Kidney epithelial cell (primary cell): ENCODE measurements at regions not wholly inside any gene's neighbourhood (a gene's known extent, or its start where the extent isn't known, plus 50 kb on each side); places are given as distances from the start of the nearest gene placed in this dataset.

Experiments used
- DNase-seq: peaks from one replicate; pipeline ENCODE4 v3.0.0-alpha.2; 2010; ENCODE audit warnings: low read depth
- H3K27me3 ChIP-seq: 2 replicates; pipeline ENCODE4 v1.6.0; 2011; ENCODE audit warnings: low read length; ENCODE audit not compliant: control insufficient read depth, insufficient read depth
- H3K36me3 ChIP-seq: 2 replicates; pipeline ENCODE4 v1.5.1; 2011; ENCODE audit warnings: low read length; ENCODE audit not compliant: control insufficient read depth, insufficient read depth
- H3K4me3 ChIP-seq: 2 replicates; pipeline ENCODE4 v1.5.1; 2011; ENCODE audit warnings: low read depth, mild to moderate bottlenecking, control low read depth, low read length
- CTCF ChIP-seq: IDR thresholded peaks from 2 replicates; pipeline ENCODE4 v1.5.1; 2011; ENCODE audit warnings: mild to moderate bottlenecking, moderate library complexity, low read length, control low read depth, inconsistent platforms; ENCODE audit not compliant: insufficient read depth, poor library complexity, severe bottlenecking

GRCh38 chr14:42437809-42438208, 831.1 kb downstream of the LRFN5 start:
- TF ChIP-seq CTCF, result no peak
- DNase-seq, result no peak

GRCh38 chr14:42429401-42429800, 822.7 kb downstream of the LRFN5 start:
- DNase-seq, result no peak
- H3K36me3 ChIP-seq, result no peaks in the 10 kb centered on the region
- no peak overlapping the region for H3K4me3 ChIP-seq
- H3K27me3 ChIP-seq, result no peaks in the 10 kb centered on the region
- no peak for TF ChIP-seq CTCF

More at GRCh38 chr14:42437809-42438208, 831.1 kb downstream of the LRFN5 start:
- Histone ChIP-seq H3K36me3 (no peaks in the 10 kb centered on the region), H3K27me3 (no peaks in the 10 kb centered on the region), H3K4me3 (no peak overlapping the region)

DNA sequence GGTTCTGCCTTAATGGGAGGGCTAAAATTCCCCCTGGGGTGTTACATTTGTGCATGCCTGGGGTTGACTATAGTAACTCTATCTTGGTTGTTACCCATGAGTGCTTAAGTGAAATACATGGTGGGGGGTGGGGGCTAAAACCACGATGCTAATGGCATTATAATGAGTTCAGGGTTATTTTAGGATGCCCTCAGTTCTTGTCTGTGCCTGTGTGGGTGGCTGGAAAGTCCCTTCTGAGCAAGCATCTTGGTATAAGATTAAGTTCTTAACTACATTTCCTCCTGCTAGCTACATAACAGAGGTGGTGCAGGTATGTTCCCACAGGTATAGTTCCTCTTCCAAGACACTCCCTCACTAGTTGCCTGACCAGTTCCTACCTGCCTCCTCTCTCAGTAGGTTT, 822.3 kb downstream of the LRFN5 start:
- peak; percentile 9 for DNase-seq
- Histone ChIP-seq H3K4me3 (no peak overlapping the region), H3K27me3 (no peaks in the 10 kb centered on the region), H3K36me3 (no peaks in the 10 kb centered on the region)
- no peak for TF ChIP-seq CTCF

DNA sequence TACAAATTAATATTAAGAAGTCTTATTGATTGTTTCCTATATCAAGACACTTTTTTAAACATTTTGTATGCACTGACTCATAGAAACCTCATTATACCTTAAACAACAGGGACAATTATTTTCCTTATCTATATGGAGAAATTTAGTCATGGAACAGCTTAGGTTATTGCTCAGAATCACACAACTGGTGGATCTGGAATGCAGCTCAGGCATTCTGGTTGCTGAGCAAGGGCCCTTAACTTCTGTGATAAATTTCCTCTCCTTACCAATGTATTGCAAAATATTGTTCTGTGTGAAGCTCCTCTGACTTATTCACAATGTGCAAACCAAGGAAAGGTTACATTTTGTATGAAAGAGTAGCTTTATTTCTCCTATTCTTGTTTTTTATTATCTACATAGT, 817.8 kb downstream of the LRFN5 start:
- no peaks in the 10 kb centered on the region for H3K36me3 ChIP-seq
- H3K27me3 ChIP-seq, result no peaks in the 10 kb centered on the region
- H3K4me3 ChIP-seq, result no peak overlapping the region
- DNase-seq, result no peak
- no peak for TF ChIP-seq CTCF

GRCh38 chr14:42421377-42422078, 814.9 kb downstream of the LRFN5 start:
- DNase-seq, result no peak
- TF ChIP-seq CTCF, result no peak
- no peak overlapping the region for H3K4me3 ChIP-seq
- no peaks in the 10 kb centered on the region for H3K27me3 ChIP-seq
- no peaks in the 10 kb centered on the region for H3K36me3 ChIP-seq

DNA sequence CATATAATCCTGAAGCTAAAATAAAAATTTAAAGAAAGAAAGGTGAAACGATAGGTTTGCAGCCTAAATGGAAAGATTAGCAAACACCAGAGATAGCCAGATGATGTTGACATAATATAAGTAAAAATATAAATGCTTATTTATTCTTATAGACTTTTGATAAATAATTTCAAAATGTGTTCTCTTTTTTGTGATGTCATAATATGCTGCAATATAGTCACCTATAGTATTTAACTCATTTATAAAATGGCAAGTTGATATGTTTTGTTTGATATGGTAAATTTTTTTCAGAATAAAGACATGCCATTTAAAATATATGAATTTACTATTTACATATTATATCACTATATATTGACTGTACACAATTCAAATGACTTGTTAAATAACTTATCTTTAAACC, 813.4 kb downstream of the LRFN5 start:
- Histone ChIP-seq H3K27me3 (no peaks in the 10 kb centered on the region), H3K4me3 (no peak overlapping the region), H3K36me3 (no peaks in the 10 kb centered on the region)
- TF ChIP-seq CTCF, result no peak
- DNase-seq, result no peak
